GM19025 (cell line): ENCODE measurements at regions not wholly inside any gene's neighbourhood (a gene's known extent, or its start where the extent isn't known, plus 50 kb on each side); places are given as distances from the start of the nearest gene placed in this dataset.
"Not testable (repeated sequence)": the region's sequence is repeated elsewhere in the genome, so short reads cannot be mapped to it uniquely, and the experiment has no call there.

ENCODE experiments used
- ATAC-seq: cut with Tn5 transposase; IDR thresholded peaks from one replicate; pipeline ENCODE4 v1.9.1; 2021; ENCODE audit warnings: mild to moderate bottlenecking, low read depth, moderate library complexity; ENCODE audit not compliant: unreplicated experiment

GRCh38 chr2:215835231-215835630, 178.1 kb downstream of the MREG start:
- no peak for ATAC-seq

- no peak for ATAC-seq
These were observed 179.7 kb downstream of the MREG start for GRCh38 chr2:215833531-215834162.

GRCh38 chr2:215832791-215833190, 180.6 kb downstream of the MREG start:
- ATAC-seq: no peak

GRCh38 chr2:215831296-215831913, 181.9 kb downstream of the MREG start:
- peak; percentile 90 for ATAC-seq

GRCh38 chr2:215830304-215830703, 183.0 kb downstream of the MREG start:
- no peak for ATAC-seq

- no peak for ATAC-seq
These were observed 184.1 kb downstream of the MREG start for GRCh38 chr2:215829261-215829660.

- ATAC-seq: peak; percentile 46
These were observed 184.7 kb downstream of the MREG start for GRCh38 chr2:215828528-215829184.

- ATAC-seq: no peak
These were observed 186.4 kb downstream of the MREG start for GRCh38 chr2:215826838-215827441.

GRCh38 chr2:215826376-215826775, 187.0 kb downstream of the MREG start:
- no peak for ATAC-seq

GRCh38 chr2:215825707-215826106, 187.6 kb downstream of the MREG start:
- ATAC-seq: no peak

GRCh38 chr2:215821298-215821697, 192.1 kb downstream of the MREG start:
- ATAC-seq: not testable (repeated sequence)

- not testable (repeated sequence) for ATAC-seq
These were observed 193.6 kb downstream of the MREG start for GRCh38 chr2:215819713-215820112.

GRCh38 chr2:215817046-215817445, 196.3 kb downstream of the MREG start:
- no peak for ATAC-seq

- no peak for ATAC-seq
These were observed 196.9 kb downstream of the MREG start for GRCh38 chr2:215816424-215816823.

- no peak for ATAC-seq
These were observed 197.4 kb downstream of the MREG start for GRCh38 chr2:215815960-215816359.

- ATAC-seq: no peak
These were observed 200.4 kb downstream of the MREG start for GRCh38 chr2:215812966-215813365.

- ATAC-seq: peak; percentile 92
These were observed 201.7 kb downstream of the MREG start for GRCh38 chr2:215811409-215812345.

GRCh38 chr2:215811003-215811402, 202.3 kb downstream of the MREG start:
- peak; percentile 10 for ATAC-seq

- no peak for ATAC-seq
These were observed 204.4 kb downstream of the MREG start for GRCh38 chr2:215808996-215809395.

GRCh38 chr2:215808194-215808593, 205.2 kb downstream of the MREG start:
- ATAC-seq: no peak
